K562 (cell line): ENCODE measurements at regions not wholly inside any gene's neighbourhood (a gene's known extent, or its start where the extent isn't known, plus 50 kb on each side); places are given as distances from the start of the nearest gene placed in this dataset.

Experiments used
- CBX2 ChIP-seq: fragments of 200-600 bp; sonication (generic); IDR thresholded peaks from one replicate; pipeline ENCODE4 v1.6.1; 2012; ENCODE audit warnings: mild to moderate bottlenecking, low read length, inconsistent platforms; ENCODE audit not compliant: insufficient read depth, poor library complexity, severe bottlenecking
- KLF13 ChIP-seq: fragments of 450-650 bp; IDR thresholded peaks from 2 replicates; pipeline ENCODE4 v1.6.1; 2016; ENCODE audit warnings: missing genetic modification characterization, low read depth, mild to moderate bottlenecking, missing compliant biosample characterization, moderate library complexity, borderline replicate concordance
- TF ChIP-seq, protein P1 (sequence below), 3 experiments: IDR thresholded peaks in 2 of 3; conservative IDR thresholded peaks in 1 of 3; 2 replicates each; pipeline ENCODE4 v1.5.1; 2011 to 2012; ENCODE audit warnings: low read length in 3 of 3, mild to moderate bottlenecking in 3 of 3, control low read depth in 2 of 3, improper control_type of control experiment in 1 of 3, inconsistent platforms in 1 of 3, low read depth in 1 of 3, mixed read lengths in 1 of 3, moderate library complexity in 1 of 3; ENCODE audit not compliant: insufficient read depth in 2 of 3

DNA sequence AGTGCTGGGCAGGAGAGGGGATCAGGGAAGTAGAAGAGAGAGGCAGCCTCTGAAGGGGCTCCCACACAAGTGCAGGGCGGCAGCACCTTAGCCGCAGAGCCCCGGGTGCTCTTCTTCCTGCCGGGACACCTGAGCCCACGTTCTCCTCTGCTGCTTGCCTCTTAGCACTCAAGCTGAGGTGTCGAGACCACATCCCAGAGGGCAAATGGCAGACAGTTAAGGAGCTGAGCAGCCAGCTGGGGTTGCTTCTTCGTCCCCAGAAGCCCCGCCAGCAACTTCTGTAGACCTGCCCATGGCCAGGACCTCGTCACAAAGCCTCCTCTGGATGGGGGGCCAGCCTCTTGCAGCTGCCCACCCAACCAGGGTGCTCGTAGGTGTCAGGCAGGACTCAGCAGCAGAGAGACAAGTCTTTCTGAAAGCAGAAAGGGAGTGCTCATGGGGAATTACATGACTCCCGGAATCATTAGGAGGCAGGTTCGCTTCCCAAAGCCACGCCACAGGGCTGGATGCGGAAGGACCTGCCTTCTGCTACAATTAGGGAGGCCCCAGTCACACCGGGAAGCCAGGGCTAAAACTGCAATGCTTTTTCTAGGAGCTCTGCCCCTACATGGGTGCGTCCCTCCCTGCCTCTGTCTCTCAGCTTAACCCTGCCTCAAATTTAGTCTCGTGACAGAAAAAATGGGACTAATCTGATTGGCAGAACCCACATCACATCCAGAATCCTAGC is 141.4 kb upstream of the RAB4A start:
- TF ChIP-seq KLF13 (tag) (no peak), CBX2 (no peak)
- TF ChIP-seq, protein P1, sequence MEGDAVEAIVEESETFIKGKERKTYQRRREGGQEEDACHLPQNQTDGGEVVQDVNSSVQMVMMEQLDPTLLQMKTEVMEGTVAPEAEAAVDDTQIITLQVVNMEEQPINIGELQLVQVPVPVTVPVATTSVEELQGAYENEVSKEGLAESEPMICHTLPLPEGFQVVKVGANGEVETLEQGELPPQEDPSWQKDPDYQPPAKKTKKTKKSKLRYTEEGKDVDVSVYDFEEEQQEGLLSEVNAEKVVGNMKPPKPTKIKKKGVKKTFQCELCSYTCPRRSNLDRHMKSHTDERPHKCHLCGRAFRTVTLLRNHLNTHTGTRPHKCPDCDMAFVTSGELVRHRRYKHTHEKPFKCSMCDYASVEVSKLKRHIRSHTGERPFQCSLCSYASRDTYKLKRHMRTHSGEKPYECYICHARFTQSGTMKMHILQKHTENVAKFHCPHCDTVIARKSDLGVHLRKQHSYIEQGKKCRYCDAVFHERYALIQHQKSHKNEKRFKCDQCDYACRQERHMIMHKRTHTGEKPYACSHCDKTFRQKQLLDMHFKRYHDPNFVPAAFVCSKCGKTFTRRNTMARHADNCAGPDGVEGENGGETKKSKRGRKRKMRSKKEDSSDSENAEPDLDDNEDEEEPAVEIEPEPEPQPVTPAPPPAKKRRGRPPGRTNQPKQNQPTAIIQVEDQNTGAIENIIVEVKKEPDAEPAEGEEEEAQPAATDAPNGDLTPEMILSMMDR (IDR thresholded peaks at IDR 0.05 in 2 of 3, conservative IDR thresholded peaks at IDR 0.05 in 1 of 3; ENCODE audit: insufficient read depth in 2 of 3, low read depth in 1 of 3, low read length in 3 of 3) = no peak
